HAP-1 (cell line): ENCODE measurements at regions not wholly inside any gene's neighbourhood (a gene's known extent, or its start where the extent isn't known, plus 50 kb on each side); places are given as distances from the start of the nearest gene placed in this dataset.
A peak's percentile ranks its signal among the peaks of the same experiment; 100 is the strongest.
"Not testable (repeated sequence)": the region's sequence is repeated elsewhere in the genome, so short reads cannot be mapped to it uniquely, and the experiment has no call there.

Experiments
- DNase-seq, 2 experiments: peaks; one replicate each; pipeline ENCODE4 v3.0.0-alpha.2; 2016 to 2020; ENCODE audit warnings: low spot score in 2 of 2
- H3K27me3 ChIP-seq: fragments of 250-450 bp; sonication (Bioruptor Pico); 2 replicates; pipeline ENCODE4 v1.5.1; 2020; ENCODE audit warnings: low read depth, mild to moderate bottlenecking, moderate library complexity
- H3K36me3 ChIP-seq: fragments of 250-450 bp; sonication (Bioruptor Pico); replicated peaks from 2 replicates; pipeline ENCODE4 v1.5.1; 2020; ENCODE audit warnings: mild to moderate bottlenecking
- H3K4me1 ChIP-seq: fragments of 250-450 bp; sonication (Bioruptor Pico); 2 replicates; pipeline ENCODE4 v1.5.1; 2020; ENCODE audit warnings: mild to moderate bottlenecking
- H3K4me3 ChIP-seq: fragments of 250-450 bp; sonication (Bioruptor Pico); 2 replicates; pipeline ENCODE4 v1.5.1; 2020; ENCODE audit warnings: mild to moderate bottlenecking, moderate library complexity
- H3K9me3 ChIP-seq: fragments of 250-450 bp; sonication (Bioruptor Pico); 2 replicates; pipeline ENCODE4 v1.5.1; 2020; ENCODE audit warnings: mild to moderate bottlenecking, moderate library complexity
- in situ Hi-C: fragments of 300-500 bp; cut with MboI; formaldehyde crosslinking; loops from 3 replicates; pipeline ENCODE4 v1.14.3; 2020; ENCODE audit warnings: low sequenced_read_pairs, inconsistent platforms, mixed read lengths

- H3K36me3 ChIP-seq: no peaks in the 10 kb centered on the region
- H3K9me3 ChIP-seq: no peaks in the 10 kb centered on the region
- H3K4me1 ChIP-seq: no peaks in the 10 kb centered on the region
- no peak overlapping the region for H3K4me3 ChIP-seq
- no peaks in the 10 kb centered on the region for H3K27me3 ChIP-seq
- DNase-seq: no peak
- in situ Hi-C loops: no loop called here
Observed at GRCh38 chr5:135738564-135738875, 95.9 kb upstream of the SLC25A48 start.

GRCh38 chr5:135737701-135738563, 96.5 kb upstream of the SLC25A48 start:
- Histone ChIP-seq H3K36me3 (no peaks in the 10 kb centered on the region), H3K27me3 (no peaks in the 10 kb centered on the region), H3K9me3 (no peaks in the 10 kb centered on the region), H3K4me1 (no peaks in the 10 kb centered on the region), H3K4me3 (no peak overlapping the region)
- in situ Hi-C loops: no loop called here
- no peak for DNase-seq

GRCh38 chr5:135736952-135737351, 97.5 kb upstream of the SLC25A48 start:
- H3K27me3 ChIP-seq, H3K4me3 ChIP-seq, H3K4me1 ChIP-seq, H3K36me3 ChIP-seq, H3K9me3 ChIP-seq, in situ Hi-C loops, DNase-seq: not testable (repeated sequence)

GRCh38 chr5:135735831-135736230, 98.6 kb upstream of the SLC25A48 start:
- no peaks in the 10 kb centered on the region for H3K4me1 ChIP-seq
- no peak overlapping the region for H3K4me3 ChIP-seq
- H3K36me3 ChIP-seq: no peaks in the 10 kb centered on the region
- no peak for DNase-seq
- H3K27me3 ChIP-seq: no peaks in the 10 kb centered on the region
- in situ Hi-C loops: no loop called here
- no peaks in the 10 kb centered on the region for H3K9me3 ChIP-seq

GRCh38 chr5:135734956-135735355, 99.5 kb upstream of the SLC25A48 start:
- H3K4me1 ChIP-seq, DNase-seq, H3K9me3 ChIP-seq, H3K36me3 ChIP-seq, H3K4me3 ChIP-seq, in situ Hi-C loops, H3K27me3 ChIP-seq: not testable (repeated sequence)

- H3K36me3 ChIP-seq, DNase-seq, H3K4me3 ChIP-seq, in situ Hi-C loops, H3K9me3 ChIP-seq, H3K27me3 ChIP-seq: not testable (repeated sequence)
- H3K4me1 ChIP-seq: peaks cover 31% of the 10 kb centered on the region
Observed at GRCh38 chr5:135731034-135731433, 103.4 kb upstream of the SLC25A48 start.

- in situ Hi-C loops: not testable (repeated sequence)
Observed at GRCh38 chr5:135730161-135730560, 104.3 kb upstream of the SLC25A48 start.

GRCh38 chr5:135729321-135729786, 105.1 kb upstream of the SLC25A48 start:
- no peaks in the 10 kb centered on the region for H3K9me3 ChIP-seq
- DNase-seq: peak in 1 of 2 experiments; percentile 60
- in situ Hi-C loops: loop anchor here (5.0 kb wide), 1 partner anchor 167 kb away; no protein-coding TSS in a partner anchor
- no peaks in the 10 kb centered on the region for H3K27me3 ChIP-seq
- H3K36me3 ChIP-seq: no peaks in the 10 kb centered on the region
- H3K4me3 ChIP-seq: no peak overlapping the region
- H3K4me1 ChIP-seq: peaks cover 31% of the 10 kb centered on the region

More at GRCh38 chr5:135730161-135730560, 104.3 kb upstream of the SLC25A48 start:
- H3K9me3 ChIP-seq, H3K36me3 ChIP-seq, H3K4me3 ChIP-seq, H3K27me3 ChIP-seq, DNase-seq: not testable (repeated sequence)
- H3K4me1 ChIP-seq: peaks cover 31% of the 10 kb centered on the region

- Histone ChIP-seq H3K27me3 (no peaks in the 10 kb centered on the region), H3K9me3 (no peaks in the 10 kb centered on the region), H3K4me1 (peaks cover 53% of the 10 kb centered on the region), H3K36me3 (no peaks in the 10 kb centered on the region), H3K4me3 (no peak overlapping the region)
- no peak for DNase-seq
- in situ Hi-C loops: loop anchor here (5.0 kb wide), 1 partner anchor 162 kb away; no protein-coding TSS in a partner anchor
Observed at GRCh38 chr5:135724617-135725016, 109.8 kb upstream of the SLC25A48 start.

- no peaks in the 10 kb centered on the region for H3K9me3 ChIP-seq
- DNase-seq: peak in 1 of 2 experiments; percentile 63
- in situ Hi-C loops: no loop called here
- no peaks in the 10 kb centered on the region for H3K27me3 ChIP-seq
- peaks cover 52% of the 10 kb centered on the region for H3K4me1 ChIP-seq
- no peaks in the 10 kb centered on the region for H3K36me3 ChIP-seq
- H3K4me3 ChIP-seq: no peak overlapping the region
Observed at GRCh38 chr5:135723491-135723890, 111.0 kb upstream of the SLC25A48 start.

- H3K36me3 ChIP-seq: no peaks in the 10 kb centered on the region
- DNase-seq: no peak
- H3K9me3 ChIP-seq: no peaks in the 10 kb centered on the region
- in situ Hi-C loops: no loop called here
- peaks cover 38% of the 10 kb centered on the region for H3K4me1 ChIP-seq
- no peak overlapping the region for H3K4me3 ChIP-seq
- H3K27me3 ChIP-seq: no peaks in the 10 kb centered on the region
Observed at GRCh38 chr5:135721548-135722090, 112.8 kb upstream of the SLC25A48 start.

GRCh38 chr5:135720191-135720590, 114.3 kb upstream of the SLC25A48 start:
- in situ Hi-C loops: no loop called here
- no peaks in the 10 kb centered on the region for H3K36me3 ChIP-seq
- H3K4me1 ChIP-seq: peaks cover 51% of the 10 kb centered on the region
- no peaks in the 10 kb centered on the region for H3K9me3 ChIP-seq
- DNase-seq: no peak
- H3K4me3 ChIP-seq: no peak overlapping the region
- H3K27me3 ChIP-seq: no peaks in the 10 kb centered on the region

- Histone ChIP-seq H3K27me3 (no peaks in the 10 kb centered on the region), H3K4me1 (peaks cover 58% of the 10 kb centered on the region), H3K9me3 (no peaks in the 10 kb centered on the region), H3K36me3 (no peaks in the 10 kb centered on the region), H3K4me3 (no peak overlapping the region)
- DNase-seq: peak in 1 of 2 experiments; percentile 26
- in situ Hi-C loops: no loop called here
Observed at GRCh38 chr5:135719428-135720063, 114.9 kb upstream of the SLC25A48 start.

- H3K36me3 ChIP-seq: no peaks in the 10 kb centered on the region
- H3K4me3 ChIP-seq: no peak overlapping the region
- DNase-seq: no peak
- H3K27me3 ChIP-seq: no peaks in the 10 kb centered on the region
- no peaks in the 10 kb centered on the region for H3K9me3 ChIP-seq
- H3K4me1 ChIP-seq: peaks cover 51% of the 10 kb centered on the region
- in situ Hi-C loops: no loop called here
Observed at GRCh38 chr5:135718651-135719050, 115.8 kb upstream of the SLC25A48 start.
